ENCODE measurements at regions not wholly inside any gene's neighbourhood (a gene's known extent, or its start where the extent isn't known, plus 50 kb on each side); places are given as distances from the start of the nearest gene placed in this dataset.

DNA sequence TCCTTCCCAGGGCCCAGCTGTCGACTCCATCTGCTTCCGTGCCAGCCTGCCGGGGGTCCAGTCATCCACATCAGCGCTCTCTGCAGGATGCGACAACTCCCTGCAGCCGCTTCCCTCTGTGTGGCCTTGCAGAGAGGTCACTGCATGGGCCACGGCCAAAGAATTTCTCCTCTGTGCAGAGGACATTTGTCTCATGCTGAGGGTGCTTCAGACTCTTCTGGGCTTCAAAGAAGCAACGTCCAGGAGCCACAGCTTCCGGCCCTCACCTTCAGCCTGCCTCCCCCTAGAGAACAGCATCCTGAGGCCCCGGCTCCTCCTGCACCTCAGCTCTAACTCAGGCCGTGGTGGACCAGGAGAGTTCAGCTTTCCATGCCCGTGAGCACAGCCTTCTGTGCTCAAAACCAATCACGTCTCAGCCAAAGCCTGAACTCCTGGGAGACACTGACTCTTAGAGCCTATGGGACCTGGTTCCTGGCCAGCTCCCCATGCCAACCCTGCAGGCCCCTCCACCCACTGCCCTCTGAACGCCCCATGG, 258.9 kb downstream of the BRD1 start:
- DNase-seq (ENCODE audit: low read depth in 3 of 3): no peak

DNA sequence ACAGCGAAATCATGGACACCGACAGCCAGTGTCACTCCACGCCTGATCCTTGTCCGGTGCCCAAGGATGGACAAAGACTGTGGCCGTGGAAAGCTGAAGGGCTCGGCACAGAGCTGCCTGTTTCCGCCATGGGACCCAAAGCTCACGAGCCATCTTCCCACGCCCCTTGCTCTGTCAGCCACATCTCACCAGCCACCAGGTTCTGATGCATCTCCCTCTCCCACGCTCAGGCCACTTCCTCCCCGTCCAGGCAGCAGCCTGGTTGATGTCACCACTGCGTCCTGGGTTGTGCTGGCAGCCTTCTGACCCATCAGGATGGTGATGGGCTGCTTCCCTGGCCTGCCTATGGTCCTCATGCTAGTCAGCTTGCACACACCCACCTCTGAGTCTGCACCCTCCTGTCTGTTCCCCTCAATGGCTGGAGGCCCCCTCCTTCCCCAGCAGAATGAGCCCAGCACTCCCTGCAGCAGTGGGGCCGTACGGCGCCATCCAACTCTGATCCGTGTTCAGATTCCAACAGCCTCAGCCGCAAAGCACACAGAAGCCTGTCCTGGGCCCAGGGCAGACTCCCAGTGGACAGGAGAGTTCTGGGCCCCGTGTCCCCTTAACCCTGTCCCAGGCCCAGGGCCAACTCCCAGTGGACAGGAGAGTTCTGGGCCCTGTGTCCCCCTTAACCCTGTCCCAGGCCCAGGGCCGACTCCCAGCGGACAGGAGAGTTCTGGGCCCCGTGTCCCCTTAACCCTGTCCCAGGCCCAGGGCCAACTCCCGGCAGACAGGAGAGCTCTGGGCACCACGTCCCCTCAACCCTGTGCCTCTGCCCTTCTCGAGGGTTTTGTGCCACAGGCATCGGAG, 259.5 kb downstream of the BRD1 start:
- no peak for DNase-seq (ENCODE audit: low read depth in 3 of 3)

DNA sequence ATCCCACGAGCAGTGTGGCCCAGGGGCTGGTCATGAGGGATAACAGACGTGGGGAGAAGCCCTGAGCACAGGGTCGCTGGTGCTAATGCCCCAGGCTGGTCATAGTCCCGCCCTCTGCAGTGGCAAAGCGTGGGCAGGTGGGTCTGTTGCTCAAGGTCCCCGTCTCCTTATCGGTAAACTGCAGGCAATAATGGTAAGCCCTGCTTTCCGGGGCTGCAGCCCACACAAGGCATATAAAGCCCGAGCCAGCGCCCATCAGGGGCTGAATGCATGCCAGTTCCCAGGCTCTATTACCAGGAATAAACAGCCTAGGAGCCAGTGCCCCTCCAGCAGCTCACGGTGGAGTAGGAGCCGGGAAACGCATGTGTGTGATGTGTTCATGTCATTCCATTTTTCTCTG, 261.0 kb downstream of the BRD1 start:
- no peak for DNase-seq (ENCODE audit: low read depth in 3 of 3)

DNA sequence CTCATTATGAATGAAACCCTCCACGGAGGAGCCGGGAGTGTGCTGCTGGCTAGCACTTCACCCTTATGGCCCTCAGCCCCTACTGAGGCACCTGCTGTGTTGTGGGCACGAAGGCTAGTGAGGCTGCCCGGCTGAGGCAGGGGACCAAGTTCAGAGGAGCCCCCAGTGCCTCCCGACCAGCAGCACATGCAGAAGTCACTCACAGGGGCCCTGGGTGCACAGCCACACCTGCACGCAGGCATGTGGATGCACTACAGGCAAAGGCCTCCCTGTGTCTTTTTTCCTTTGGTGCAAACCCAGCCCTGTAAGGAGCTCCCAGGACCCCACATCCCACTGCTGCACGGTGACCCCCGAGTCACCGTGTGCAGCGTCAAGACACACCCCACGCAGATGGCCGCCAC, 261.5 kb downstream of the BRD1 start:
- no peak for DNase-seq (ENCODE audit: low read depth in 3 of 3)

DNA sequence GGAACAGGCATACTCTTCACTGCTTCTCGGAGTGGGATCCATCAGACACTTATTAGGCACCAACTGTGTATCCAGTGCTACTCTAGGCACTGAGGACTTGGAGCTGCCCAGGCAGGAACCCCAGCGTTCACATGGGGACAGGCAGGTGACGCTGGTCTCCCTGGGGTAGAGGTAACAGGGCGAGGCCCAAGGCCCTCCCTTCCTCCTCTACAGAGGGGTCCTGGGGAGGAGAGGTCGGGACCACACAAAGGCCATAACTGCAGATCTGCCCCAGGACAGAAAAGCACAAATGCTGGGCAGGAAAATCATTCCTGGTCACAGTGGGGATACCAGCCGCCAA, 262.2 kb downstream of the BRD1 start:
- DNase-seq (ENCODE audit: low read depth in 3 of 3): no peak

DNA sequence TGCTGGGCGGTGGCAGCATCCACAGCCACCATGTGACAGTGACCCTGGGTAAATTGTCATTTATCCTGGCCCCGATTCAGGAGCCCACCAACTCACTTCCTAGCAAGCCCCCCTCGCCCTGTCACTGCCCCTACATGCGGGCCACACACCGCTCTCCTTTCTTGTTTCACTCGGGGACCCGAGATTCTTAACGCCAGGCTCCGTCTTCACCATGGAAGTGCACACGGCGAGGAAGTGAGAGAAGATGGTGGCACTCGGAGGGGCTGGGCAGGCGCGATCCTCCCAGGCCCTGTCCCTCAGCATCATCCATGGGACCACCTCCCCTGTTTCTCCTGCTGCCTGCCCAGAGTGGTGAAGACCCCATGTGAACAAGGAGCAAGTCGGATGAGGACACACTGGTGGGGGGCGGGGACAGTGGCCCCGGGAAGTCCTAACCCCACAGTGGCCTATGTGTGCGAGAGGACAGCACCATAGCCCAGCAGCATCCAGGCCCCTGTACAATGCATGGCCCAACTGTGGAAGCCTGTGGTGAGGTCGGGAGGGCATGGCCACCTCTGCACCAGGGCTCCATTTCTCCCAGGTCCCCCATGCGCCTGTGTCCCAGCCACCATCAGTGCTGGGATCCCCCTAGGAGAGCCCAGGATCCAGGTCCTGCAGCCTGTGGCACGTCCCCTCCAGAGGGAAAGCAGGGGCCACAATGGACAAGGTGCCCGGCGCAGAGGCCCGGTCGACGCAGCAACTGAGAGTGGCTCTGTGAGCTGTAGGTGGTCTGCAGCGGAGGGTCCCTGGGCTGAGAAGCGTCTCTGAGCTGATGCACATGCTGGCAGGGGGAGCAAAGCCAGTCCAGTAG, 262.8 kb downstream of the BRD1 start:
- no peak for DNase-seq (ENCODE audit: low read depth in 3 of 3)

DNA sequence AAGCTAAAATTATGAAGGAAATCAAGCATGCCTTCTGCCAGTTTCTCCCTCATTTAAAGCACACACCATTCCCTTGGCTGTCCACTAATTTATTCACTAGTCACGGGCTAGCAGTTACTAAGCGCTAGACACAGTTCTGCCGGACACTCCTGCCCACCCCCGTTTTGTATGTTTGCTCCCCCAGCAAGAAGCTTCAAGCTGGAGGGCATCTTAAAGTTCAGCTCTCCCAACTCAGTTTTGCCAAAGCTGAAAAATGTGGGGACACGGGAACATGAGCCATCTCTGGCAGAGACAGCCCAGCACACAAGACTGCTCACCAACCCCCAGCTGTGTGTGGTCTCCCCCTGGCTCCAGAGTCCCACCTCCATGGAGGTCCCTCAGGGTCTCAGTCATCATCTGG, 263.6 kb downstream of the BRD1 start:
- DNase-seq (ENCODE audit: low read depth in 3 of 3): no peak

DNA sequence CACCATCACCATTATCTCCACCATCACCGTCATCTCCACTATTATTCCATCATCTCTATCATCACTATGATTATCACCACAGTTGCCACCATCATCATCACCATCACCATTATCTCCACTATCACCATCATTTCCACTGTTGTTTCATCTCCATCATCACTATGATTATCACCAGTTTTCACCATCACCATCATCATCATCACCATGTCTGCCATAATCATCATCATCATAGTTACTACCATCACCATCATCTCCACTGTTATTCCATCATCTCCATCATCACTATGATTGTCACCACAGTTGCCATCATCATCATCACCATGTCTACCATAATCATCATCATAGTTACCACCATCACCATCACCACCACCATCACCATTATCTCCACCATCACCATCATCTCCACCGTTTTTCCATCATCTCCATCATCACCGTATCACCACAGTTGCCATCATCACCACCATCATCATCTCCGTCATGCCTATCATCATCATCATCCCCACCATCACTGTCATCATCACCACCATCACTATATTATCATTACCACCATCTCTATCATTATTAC, 264.9 kb downstream of the BRD1 start:
- no peak for DNase-seq (ENCODE audit: low read depth in 3 of 3)

DNA sequence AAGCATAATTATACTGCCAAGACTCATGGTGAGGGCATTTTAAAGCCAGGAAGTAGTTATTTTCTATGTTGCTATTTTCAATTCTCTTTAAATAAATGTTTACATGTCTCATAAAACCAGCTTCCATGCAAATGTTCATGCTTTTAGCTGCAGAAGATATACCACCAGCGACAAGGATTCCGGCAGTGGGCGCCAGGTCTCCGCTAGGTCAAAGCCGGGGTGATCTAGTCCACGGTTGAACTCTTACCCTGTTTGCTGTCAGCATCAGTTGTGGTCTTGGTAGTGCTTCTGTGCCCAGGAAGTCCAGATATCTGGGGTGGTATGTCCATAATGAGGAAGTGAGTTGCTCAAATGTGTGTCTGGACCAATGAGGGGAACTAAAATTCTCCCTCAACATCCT, 265.7 kb downstream of the BRD1 start:
- no peak for DNase-seq (ENCODE audit: low read depth in 3 of 3)

DNA sequence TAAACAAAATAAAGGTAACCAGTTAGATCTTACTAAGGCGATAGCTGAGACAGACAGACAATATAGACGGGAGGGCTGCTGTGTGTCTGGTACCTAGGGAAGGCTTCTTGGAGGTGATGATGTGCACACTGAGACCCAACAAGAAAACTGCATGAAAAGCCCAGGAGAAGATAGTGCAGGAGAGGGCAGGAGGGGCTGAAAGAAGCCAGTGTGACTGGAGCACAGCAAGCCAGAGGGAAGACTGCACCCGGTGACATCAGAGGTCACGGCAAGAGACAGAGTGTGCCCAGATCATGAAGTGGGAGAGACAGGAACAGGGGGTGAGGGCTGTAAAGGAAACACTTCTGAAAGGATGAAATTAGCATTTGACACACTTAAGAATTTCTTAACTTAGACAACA, 266.3 kb downstream of the BRD1 start:
- DNase-seq (ENCODE audit: low read depth in 3 of 3): no peak

DNA sequence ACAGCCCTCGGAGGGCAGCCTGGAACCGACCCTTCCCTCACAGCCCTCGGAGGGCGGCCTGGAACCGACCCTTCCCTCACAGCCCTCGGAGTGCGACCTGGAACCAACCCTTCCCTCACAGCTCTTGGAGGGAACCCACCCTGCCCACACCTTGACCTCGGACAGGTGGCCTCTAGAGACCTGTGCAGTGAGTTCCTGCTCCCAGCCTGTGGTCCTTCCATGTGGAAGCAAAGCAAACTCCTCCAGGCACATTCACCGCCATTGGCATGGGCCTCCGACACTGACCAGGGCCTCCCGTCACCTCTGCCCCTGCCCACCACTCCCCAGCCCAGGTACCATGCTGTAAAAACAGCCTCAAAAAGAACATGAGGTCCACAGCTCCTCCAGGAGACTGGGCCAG, 272.1 kb downstream of the BRD1 start:
- no peak for DNase-seq (ENCODE audit: low read depth in 3 of 3)

DNA sequence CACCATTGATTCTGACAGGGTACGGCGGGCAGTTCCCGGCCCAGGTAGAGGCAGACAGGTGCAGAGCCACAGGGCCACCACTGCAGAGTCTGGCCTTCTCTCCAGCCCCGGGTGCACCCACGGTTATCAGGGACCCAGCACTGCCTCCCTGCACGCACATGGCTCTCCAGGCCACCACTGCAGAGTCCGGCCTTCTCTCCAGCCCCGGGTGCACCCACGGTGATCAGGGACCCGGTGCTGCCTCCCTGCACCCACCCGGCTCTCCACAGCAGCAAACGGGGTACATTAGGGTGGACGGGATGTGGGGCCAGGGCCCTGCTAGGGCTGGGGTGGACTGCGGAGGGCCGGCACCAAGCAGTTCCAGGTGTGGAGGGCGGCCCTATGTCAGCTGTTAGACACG, 272.9 kb downstream of the BRD1 start:
- no peak for DNase-seq (ENCODE audit: low read depth in 3 of 3)

DNA sequence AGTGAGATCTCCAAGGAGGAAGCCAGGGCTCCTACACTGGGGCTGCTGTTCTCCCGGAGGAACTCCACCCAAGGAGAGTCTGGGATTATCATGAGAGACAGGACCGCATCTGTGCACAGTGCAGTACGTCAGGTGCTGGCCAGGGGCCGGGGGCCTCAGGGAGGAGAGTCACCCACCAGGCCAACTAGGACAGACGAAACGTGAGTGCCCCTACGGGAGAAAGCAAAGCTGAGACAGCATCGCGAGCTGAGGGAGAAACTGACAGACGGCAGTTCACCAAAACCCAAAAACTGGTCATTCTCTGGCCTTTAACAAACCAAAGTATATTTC, 273.4 kb downstream of the BRD1 start:
- DNase-seq (ENCODE audit: low read depth in 3 of 3): no peak

DNA sequence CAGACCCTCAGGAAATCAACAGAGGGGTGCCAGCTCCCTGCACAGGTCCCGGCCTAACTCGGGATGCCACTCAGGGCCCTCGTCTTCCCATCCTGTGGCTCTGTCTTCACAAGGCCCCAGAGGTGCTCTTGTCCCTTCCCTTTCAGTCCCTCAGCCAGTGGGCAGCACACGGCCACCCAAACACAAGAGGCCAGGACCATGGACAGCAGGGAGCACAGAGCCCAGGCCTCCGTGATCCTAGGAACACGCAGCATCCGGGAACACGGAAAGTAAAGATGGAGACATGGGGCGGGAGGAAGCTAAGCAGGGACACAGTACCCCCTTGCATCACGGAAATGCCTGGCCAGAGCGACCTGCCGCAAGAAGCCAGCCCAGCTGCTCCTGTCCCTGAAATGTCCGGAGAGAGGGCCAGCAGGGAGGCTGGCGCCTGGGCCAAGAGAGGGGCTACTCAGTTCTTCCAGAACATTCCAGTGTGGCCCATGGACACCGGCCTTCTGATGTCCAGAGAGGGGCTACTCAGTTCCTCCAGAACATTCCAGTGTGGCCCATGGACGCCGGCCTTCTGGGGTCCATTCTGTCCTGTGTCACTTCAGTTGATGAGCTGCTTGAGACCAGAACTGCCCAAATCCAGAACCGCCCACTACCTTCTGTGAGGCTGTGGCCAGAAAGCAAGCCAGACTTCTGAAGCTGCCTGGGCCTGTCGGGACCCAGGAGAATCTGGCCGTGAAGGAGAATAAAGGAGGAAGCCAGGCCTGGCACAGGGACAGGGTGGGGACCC, 274.0 kb downstream of the BRD1 start:
- DNase-seq (ENCODE audit: low read depth in 3 of 3): no peak

DNA sequence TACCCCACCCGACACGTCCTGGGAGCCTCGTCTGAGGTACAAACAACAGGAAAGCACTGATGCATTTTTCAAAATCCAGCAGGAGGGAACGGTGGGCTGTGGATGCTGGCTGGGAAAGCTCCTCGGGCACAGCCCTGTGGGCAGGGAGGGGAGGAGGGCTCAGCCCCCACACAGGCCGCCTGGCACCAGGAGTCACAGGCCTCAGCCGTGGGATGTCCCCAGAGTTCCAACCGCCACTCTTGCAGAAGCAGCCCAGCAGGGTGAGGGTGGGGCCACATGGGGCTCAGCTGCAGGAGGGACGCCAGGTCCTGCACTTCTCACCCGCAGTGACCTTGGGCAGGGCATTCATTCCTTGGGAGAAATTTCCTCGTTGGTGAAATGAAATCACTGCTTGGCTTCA, 274.6 kb downstream of the BRD1 start:
- DNase-seq (ENCODE audit: low read depth in 3 of 3): no peak

DNA sequence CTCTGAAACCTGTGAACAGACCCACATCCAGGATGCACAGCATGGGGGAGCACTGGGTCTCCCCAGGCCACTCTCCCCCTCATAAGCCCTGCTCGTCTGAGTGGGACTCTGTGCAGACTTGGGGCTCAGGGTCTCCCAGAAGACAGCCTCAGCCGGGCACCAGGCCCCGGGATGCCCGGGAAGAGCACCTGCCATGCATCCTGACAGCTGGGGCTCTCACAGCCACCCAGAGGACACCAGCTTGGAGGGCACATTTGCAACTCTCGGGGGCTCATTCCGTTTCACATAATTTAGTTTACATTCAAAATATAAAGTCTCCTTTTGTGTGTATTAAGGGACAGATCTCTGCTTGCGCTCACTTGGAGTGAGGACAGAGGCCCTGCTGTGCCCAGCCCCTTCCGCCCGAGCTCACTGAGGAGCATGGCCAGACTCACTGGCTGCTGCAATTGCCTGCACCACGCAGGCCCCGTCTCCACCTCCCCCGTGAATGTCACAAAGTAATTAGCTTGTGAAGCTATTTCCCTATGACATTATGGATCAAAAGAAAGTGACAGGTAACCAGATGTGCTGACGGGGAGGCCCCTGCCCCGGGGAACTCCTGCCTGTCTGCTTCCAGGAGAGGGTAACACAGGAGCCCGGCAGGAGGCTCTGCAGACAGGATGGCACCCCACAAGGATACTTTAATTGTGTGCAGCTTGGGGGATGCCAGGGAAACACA, 275.6 kb downstream of the BRD1 start:
- no peak for DNase-seq (ENCODE audit: low read depth in 3 of 3)

DNA sequence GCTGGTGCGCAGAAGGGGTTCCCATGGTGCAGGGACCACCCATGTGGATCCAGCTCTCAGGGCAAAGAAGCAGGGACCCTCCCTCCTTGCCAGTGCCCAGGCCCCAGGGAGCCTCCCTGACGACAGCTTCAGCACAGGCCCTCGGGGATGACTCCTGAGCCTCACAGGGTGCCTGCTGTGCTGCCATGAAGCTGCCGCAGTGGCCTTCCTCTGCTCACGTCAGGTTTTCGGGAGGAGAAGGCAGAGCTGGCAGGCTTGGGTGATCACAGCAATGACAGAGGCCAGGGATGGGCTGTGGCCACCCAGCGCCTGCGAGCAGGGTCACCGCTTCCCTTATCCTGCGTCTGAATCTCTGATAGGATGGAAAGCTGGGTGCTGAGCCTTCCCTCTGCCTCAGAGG, 276.2 kb downstream of the BRD1 start:
- DNase-seq (ENCODE audit: low read depth in 3 of 3): no peak

DNA sequence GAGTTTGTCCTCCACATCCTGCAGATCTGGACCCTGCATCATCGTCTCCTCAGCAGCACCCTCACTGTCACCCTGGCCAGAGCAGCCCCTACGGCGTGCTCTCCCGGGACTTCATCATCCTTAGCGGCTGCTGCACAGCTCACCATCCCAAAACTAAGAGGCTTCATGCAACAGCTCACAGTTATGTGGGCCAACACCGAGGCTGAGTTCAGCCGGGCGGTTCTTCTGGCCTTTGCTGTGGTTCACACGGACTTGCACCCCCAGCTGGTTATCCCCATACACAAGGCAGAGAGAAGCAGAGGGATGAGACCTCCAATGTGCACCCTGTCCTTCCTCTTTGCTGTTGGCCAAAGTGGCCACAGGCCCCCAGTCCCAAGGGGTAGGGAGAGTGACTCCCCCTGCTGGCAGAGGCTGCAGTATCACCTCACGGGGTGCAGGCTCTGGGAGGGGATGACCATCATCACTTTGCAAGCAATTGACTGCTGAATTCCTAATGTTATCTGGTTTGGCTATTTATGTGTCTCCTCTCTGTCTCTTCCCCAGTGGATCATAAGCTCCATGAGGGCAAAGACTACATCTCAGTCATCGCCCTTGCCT, 276.8 kb downstream of the BRD1 start:
- no peak for DNase-seq (ENCODE audit: low read depth in 3 of 3)

DNA sequence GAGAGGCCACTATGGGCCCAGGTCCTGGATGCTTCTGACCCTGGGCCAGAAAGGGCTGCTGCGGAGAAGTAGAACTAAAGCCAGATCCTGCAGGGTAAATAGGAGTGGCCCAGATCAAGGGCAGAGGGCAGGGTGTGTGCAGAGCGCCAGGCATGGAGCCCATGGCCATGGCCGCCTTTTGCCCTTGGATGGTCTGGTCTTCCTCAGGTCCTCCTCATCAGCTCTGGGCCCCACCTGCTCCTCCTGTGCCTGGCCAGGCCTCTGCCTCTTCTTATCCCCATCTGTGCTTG, 277.6 kb downstream of the BRD1 start:
- no peak for DNase-seq (ENCODE audit: low read depth in 3 of 3)

DNA sequence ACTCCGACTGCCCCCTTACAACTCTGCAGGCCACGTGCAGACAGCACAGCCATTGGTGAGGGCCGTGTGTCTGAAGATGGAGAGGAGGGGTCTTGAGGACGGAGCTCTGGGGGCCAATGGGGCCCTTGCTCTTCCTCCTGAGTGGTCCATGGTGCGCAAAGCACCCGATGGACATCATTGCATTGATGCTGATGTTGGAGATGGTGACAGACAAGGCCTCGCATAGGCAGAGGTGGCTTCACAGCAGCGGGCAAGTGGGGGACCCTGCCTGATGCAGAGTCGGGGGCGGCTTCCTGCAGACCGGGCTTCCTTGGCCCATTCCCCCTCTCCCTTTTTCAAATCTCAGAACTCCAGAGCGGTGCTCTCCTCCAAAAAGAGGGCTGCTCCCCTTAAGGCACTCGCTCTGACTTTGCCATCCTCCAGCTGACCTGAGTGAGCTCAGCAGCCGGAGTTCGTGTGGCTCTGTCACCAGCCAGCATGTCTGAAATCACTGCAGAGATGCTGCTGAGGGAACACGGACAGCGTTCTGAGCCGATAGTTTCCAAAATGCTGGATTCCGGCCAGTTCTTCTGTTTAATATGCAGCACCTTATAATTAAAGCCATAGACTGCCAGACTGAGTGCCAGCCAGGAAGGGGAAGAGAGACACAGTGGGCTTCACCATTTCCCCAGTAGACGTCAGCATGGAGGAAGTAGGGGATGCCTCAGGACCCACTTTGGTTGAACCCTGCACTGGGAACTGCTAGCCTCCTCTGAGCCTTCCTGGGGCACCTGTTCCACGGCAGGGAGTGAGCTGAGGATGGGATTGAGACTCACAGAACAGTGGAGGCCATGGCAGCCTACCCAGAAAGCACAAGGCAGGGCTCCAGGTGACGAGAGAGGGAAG, 278.2 kb downstream of the BRD1 start:
- DNase-seq (ENCODE audit: low read depth in 3 of 3): no peak
